Vagina (tissue), 2 donors: ENCODE measurements at regions not wholly inside any gene's neighbourhood (a gene's known extent, or its start where the extent isn't known, plus 50 kb on each side); places are given as distances from the start of the nearest gene placed in this dataset.

Experiments
- POLR2A ChIP-seq, 2 donors: fragments of 450-650 bp; IDR thresholded peaks; one replicate each; pipeline ENCODE4 v1.6.1; 2017; ENCODE audit warnings: antibody characterized with exemption in 2 of 2, mild to moderate bottlenecking in 2 of 2, moderate library complexity in 2 of 2
- POLR2AphosphoS5 ChIP-seq, 2 donors: sonication (generic); formaldehyde crosslinking; IDR thresholded peaks; one replicate each; pipeline ENCODE4 v1.9.0; 2017; ENCODE audit warnings: antibody characterized with exemption in 2 of 2, mild to moderate bottlenecking in 2 of 2, low read depth in 1 of 2; ENCODE audit not compliant: insufficient read depth in 1 of 2
- TF ChIP-seq, protein P1 (sequence below), 3 experiments: fragments of 450-650 bp in 2 of 3; fragments of 200-600 bp in 1 of 3; sonication (generic) in 1 of 3; IDR thresholded peaks; one replicate each; pipeline ENCODE4 v1.5.1; 2017 to 2019; ENCODE audit warnings: antibody characterized with exemption in 3 of 3, mild to moderate bottlenecking in 2 of 3, moderate library complexity in 2 of 3

DNA sequence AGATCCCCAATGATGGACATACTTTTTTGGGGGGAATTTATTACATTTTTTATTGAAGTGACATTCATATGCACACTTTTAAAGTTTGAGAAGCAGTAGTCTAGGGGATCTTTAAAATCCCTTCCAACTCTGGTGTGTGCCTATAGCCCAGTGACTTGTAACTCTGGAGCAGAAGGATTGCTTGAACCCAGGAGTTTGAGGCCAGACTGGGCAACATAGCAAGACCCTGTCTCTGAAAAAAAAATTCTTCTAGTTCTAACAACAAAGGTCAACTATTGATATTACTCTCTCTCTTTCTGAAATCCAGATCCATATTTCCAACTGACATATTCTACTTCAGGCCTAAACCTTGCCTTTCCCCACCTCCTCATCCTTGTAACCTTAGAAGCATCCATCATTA lies 148.2 kb upstream of the SPRY4 start:
- TF ChIP-seq, protein P1, sequence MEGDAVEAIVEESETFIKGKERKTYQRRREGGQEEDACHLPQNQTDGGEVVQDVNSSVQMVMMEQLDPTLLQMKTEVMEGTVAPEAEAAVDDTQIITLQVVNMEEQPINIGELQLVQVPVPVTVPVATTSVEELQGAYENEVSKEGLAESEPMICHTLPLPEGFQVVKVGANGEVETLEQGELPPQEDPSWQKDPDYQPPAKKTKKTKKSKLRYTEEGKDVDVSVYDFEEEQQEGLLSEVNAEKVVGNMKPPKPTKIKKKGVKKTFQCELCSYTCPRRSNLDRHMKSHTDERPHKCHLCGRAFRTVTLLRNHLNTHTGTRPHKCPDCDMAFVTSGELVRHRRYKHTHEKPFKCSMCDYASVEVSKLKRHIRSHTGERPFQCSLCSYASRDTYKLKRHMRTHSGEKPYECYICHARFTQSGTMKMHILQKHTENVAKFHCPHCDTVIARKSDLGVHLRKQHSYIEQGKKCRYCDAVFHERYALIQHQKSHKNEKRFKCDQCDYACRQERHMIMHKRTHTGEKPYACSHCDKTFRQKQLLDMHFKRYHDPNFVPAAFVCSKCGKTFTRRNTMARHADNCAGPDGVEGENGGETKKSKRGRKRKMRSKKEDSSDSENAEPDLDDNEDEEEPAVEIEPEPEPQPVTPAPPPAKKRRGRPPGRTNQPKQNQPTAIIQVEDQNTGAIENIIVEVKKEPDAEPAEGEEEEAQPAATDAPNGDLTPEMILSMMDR (IDR thresholded peaks at IDR 0.05): no peak
- TF ChIP-seq POLR2AphosphoS5 (IDR thresholded peaks at IDR 0.05; ENCODE audit: insufficient read depth in 1 of 2, low read depth in 1 of 2): no peak
- TF ChIP-seq POLR2A (IDR thresholded peaks at IDR 0.05): no peak
